ENCODE measurements at regions not wholly inside any gene's neighbourhood (a gene's known extent, or its start where the extent isn't known, plus 50 kb on each side); places are given as distances from the start of the nearest gene placed in this dataset.
"Not testable (repeated sequence)": the region's sequence is repeated elsewhere in the genome, so short reads cannot be mapped to it uniquely, and the experiment has no call there.

DNA sequence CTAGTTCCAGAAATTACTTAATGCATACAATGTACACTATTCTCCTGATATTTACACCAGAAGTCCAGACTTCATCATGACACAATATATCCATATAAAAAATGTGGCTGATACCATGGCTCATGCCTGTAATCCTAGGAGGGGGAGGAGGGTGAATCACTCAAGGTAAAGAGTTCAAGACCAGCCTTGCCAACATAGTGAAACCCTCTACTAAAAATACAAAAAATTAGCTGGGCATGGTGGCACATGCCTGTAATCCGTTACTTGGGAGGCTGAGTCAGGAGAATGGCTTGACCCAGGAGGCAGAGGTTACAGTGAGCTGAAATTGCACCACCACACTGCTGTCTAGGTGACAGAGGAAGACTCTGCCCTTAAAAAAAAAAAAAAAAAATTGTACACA lies 192.5 kb upstream of the HSFY2 start:
- no peak for DNase-seq (ENCODE audit: low read depth in 3 of 3, low spot score in 2 of 3)

DNA sequence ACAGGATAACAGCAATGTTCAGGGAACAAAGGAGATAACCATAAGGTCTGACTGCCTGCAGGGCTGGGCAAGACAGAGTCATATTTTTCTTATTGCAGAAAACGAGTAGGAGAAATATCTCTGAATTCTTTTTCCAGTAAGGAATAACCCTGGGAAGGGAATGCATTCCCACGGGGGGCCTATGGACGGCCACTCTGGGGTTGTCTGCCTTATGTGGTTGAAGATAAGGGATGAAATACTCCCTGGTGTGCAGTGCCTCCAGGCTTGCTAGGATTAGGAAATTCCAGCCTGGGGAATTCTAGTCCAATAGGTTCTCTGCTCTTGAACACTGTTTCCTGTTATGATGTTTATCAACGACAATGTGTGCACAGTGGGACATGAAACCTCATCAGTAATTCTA lies 185.3 kb upstream of the HSFY2 start:
- no peak for DNase-seq (ENCODE audit: low read depth in 3 of 3, low spot score in 2 of 3)

DNA sequence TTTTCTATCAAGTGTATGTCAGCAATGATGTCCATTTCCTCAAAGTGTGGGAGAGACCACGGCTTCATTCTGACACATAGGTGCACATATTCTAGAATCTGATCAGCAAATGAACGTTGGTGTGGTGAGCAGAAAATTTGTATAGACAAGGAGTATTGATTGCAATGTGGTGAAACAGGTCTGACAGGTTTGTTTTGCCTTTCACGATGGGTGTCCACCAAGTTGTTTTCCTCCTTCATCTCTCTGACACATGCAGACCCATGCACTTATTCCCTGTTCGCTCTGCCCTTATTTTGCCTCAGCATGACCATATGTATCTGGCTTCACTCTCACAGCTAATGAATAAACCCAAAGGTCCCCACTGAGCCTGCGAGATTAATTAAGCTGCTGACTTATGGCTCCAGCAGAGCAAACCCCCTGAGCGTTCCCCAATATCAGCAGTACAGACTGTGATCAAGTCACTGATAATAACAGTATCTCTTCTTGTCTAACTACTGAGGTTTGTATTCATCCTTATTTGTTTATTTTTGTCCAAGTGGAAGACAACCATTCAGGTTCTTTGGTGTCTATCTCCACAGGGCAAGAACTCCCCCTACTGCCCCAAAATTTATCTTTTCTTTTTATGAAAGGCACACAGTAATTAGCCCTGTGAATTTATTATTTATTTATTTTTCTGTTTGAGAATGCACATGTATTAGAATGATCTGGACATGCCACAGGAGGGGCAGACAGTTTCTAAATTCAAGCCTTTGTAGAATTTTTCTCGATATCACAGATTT lies 178.3 kb upstream of the HSFY2 start:
- no peak for DNase-seq (ENCODE audit: low read depth in 3 of 3, low spot score in 2 of 3)

DNA sequence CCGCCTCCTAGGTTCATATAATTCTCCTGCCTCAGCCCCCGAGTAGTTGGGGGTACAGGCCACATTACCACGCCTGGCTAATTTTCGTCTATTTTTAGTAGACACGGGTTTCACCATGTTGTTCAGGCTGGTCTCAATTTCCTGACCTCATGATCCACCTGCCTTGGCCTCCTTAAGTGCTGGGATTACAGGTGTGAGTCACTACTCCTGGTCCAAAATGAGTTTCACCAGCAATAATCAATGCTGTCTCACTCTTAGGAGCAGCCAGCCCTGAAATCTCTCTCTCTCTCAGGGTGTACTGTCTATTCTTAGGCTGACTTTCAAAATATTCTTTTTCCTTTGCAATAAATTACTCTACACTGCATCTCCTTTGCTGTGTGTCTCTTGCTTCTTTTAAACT lies 177.5 kb upstream of the HSFY2 start:
- DNase-seq (ENCODE audit: low read depth in 3 of 3, low spot score in 2 of 3), result no peak

DNA sequence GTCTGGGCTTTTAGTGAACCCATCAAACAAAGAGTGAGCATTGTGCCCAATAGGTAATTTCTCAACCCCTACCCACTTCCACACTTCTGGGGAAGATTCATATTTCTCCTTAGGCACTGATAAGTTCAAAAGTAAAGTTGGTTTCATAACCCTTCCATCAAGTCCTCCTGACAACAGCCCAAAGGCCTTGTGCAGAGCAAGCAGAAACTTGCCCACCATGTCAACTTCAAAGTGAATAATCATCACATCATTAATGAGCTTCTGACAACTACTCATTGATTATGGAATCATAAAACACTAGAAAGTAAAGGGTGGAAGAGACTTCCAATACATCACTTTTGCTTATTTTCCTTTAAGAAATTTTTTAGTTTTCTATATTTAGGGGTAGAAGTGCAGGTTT lies 163.3 kb upstream of the HSFY2 start:
- no peak for DNase-seq (ENCODE audit: low read depth in 3 of 3, low spot score in 2 of 3)

DNA sequence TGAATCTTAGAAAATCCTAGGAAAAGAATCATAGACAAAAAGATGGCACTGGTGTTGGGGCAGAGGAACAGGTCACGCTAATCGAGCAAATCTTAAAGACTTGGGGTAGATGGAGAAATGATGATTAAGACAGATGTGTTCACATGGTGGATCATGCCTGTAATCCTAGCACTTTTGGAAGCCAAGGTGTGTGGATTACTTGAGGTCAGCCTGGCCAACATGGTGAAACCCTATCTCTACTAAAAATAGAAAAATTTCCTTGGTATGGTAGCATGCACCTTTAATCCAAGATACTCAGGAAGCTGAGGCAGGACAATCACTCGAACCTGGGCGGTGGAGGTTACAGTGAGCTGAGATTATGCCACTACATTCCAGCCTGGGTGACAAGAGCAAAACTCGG lies 145.7 kb upstream of the HSFY2 start:
- DNase-seq (ENCODE audit: low read depth in 3 of 3, low spot score in 2 of 3), result no peak

DNA sequence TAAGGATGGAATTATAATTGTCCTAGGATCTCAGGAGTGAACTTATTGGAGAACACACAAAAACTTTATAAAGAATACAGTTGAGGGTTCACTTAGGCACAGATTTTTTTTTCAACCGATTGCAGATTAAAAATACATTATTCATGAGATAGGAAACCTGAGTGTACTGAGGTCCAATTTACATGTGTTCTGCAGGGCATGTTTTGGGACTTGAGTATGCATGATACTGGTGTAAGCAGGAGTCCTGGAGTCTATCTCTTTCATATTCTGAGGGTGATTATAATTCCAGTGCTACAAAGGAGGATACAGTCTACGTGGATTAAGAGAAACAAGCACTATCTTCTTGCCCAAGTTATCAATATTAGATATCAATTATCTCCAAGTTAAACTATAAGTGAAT lies 139.3 kb upstream of the HSFY2 start:
- no peak for DNase-seq (ENCODE audit: low read depth in 3 of 3, low spot score in 2 of 3)

DNA sequence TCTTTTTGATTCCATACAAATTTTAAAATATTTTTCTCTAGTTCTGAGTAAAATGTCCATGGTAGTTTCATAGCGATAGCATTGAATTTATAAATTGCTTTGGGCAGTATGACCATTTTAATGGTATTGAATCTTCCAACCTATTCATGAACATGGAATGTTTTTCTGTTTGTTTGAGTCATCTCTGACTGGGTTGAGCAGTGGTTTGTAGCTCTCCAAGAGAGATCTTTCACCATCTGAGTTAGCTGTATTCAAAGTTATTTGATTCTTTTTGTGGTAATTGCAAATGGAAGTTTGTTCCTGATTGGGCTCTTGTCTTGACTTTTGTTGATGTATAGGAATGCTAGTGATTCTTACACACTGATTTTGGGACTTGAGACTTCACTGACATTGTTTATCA lies 136.3 kb upstream of the HSFY2 start:
- no peak for DNase-seq (ENCODE audit: low read depth in 3 of 3, low spot score in 2 of 3)

DNA sequence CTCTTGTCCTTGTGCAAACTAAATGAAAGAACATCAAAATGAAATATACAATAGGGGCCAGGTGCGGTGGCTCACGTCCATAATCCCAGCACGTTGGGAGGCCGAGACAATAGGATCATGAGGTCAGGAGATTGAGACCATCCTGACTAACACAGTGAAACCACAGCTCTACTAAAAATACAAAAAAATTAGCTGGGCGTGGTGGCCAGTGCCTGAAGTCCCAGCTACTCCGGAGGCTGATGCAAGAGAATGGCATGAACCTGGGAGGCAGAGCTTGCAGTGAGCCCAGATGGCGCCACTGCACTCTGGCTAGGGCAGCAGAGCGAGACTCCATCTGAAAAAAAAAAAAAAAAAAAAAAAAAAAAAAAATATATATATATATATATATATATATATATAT lies 132.7 kb upstream of the HSFY2 start:
- DNase-seq (ENCODE audit: low read depth in 3 of 3, low spot score in 2 of 3), result not testable (repeated sequence)

DNA sequence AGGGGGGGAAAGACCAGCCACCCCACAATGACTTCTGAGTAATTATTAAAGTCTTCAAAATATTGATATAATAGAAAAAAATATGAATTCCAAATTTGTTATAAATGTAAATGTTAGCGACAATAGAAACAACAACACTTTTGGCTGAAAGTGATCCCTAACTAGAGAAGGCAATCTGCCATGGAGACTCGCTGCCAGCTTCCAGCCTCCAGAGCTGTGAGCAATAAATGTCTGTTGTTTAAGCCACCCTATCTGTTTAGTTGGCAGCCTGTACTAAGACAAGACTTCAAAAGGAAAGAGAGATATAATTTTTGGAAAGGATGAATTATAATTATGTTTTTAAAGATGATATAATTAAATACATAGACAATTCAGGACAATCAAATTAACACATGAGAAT lies 130.8 kb upstream of the HSFY2 start:
- no peak for DNase-seq (ENCODE audit: low read depth in 3 of 3, low spot score in 2 of 3)

DNA sequence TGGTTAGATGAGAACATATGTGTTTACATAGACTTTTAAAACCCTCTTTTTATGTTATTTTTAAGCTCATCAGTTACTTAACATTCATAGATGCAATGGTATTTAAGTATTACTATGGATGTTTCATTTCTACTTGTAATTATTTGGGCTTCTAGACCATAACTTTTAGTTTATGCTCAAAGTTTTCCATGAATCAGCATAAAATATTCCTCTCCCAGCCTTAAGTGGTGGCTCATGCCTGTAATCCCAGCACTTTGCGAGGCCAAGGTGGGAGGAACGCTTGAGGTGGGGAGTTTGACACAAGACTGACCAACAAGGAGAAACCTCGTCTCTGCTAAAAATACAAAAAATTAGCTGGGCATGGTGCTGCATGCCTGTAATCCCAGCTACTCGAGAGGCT lies 118.5 kb upstream of the HSFY2 start:
- DNase-seq (ENCODE audit: low read depth in 3 of 3, low spot score in 2 of 3), result no peak

DNA sequence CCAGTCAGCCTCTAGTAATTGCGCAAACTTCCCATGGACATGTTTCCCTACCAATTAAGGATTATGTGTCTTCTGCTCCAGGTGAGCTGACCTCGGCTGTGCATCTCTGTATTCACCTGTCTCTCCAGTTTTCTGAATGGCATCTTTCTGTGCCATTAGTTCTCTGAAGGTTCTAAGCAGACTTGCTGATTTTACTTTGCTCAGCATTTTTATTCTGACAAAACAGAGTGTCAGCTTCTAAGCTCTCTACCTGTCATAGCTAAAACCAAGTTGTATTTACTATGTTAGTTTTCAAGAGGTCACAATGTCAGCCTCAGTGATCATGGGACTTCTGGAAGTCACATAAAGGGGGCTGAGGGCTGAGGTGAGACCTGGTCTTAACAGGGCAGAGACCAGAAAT lies 116.0 kb upstream of the HSFY2 start:
- no peak for DNase-seq (ENCODE audit: low read depth in 3 of 3, low spot score in 2 of 3)

DNA sequence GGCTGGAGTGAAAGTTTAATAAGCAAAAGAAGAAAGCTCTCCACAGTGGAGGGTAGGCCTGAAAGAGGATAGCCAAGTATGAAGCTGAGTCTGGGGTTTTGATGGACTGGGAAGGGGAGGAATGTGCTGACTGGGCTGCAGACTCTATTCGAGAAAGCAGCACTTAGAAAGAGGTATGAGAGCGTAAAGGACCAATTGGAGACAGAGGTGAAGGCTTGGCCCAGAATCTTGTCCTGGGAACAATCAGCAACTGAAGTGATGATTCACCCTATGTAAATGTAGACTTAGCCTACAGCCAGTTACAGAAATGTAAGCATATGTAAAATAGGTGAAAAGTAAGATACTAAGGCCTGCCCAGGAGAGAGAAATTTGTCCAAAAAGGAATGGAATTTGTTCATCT lies 111.2 kb upstream of the HSFY2 start:
- no peak for DNase-seq (ENCODE audit: low read depth in 3 of 3, low spot score in 2 of 3)

DNA sequence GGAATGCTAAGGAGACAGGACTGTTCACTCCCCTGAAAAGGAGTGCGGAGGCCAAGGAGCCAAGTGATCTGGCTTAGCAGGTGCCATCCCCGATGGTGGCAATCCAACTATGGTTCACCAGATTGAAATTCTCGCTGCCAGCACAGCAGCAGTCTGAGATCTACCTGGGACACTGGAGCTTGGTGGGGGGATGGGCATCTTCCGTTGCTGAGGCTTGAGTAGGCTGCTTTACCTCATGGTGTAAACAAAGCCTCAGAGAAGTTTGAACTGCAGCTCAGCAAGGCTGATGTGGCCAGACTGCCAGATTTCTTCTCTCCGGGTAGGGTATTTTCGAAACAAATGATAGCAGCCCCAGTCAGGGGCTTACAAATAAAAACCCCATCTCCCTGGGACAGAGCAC lies 95.6 kb upstream of the HSFY2 start:
- not testable (repeated sequence) for DNase-seq (ENCODE audit: low read depth in 3 of 3, low spot score in 2 of 3)

DNA sequence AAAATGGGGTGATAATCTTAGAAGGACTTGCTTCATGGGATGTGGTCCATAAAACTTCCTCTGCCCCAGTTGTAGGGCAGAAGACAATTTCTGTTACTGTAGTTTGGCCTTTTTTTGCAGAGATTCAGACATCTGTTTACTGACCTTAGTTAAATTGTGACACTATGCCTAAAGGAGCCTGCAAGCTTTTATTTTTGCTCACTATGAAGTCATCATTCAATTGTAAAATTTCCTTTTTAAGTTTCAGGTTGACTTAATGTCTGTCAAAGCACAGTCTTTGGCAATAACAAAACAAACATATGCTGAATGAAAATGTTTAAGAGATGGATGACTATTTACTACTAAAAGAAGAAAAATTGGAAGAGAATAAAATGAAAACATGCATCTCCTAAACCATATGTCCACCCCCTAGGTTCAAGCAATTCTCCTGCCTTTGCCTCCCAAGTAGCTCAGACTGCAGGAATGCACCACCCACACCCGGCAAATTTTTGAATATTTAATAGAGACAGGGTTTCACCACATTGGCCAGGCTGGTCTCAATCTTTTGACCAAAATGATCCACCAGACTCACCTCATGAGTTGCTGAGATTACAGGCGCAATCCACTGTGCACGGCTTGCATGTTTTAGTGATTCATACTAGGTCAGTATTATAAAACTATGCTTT lies 93.5 kb upstream of the HSFY2 start:
- not testable (repeated sequence) for DNase-seq (ENCODE audit: low read depth in 3 of 3, low spot score in 2 of 3)

DNA sequence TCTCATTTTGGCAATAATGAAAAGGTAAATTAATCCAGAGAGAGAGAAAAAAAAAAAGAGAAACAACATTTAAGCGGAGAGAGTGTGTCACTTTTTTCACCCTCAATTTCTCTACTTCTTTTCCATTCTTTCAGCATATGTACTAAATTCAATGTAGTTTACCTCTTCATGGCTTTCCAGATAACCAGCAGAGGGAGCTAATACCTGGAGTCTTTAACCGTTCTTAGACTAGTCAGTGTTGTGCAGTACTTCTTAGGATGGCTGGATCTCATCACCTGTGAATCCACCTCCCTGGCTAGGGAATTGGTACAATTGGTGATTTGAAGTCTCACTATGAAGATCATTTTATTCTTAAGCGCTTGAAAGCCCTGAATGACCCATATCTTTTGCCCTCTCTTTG lies 87.3 kb upstream of the HSFY2 start:
- not testable (repeated sequence) for DNase-seq (ENCODE audit: low read depth in 3 of 3, low spot score in 2 of 3)

DNA sequence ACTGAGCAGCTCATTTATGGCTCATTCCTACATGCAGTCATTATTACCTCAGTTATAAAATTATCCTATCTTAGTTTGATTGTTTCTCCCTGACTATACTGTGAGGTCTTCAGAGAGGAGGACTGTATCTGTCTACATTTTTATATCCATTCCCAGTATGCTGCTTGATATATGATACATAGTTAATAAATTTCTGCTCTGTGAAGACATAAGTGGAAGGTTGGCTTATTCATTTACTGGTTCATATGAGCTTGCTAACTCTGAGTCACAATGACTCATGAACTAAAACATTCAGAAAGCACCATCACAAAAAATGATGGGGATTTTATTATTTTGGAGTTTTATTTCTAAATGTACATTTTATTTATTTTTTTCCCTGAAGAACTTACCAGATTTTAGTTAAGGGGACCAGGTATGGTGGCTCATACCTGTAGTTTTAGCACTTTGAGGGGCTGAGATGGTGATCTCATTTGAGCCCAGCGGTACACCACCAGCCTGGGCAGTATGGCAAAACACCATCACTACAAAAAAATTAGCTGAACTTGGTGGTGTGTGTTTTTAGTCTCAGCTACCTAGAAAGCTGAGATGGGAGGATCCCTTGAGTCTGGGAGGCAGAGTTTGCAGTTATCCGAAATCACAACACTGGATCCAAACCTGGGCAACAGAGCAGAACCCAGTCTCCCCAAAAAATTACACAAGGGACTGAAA lies 85.1 kb upstream of the HSFY2 start:
- not testable (repeated sequence) for DNase-seq (ENCODE audit: low read depth in 3 of 3, low spot score in 2 of 3)

DNA sequence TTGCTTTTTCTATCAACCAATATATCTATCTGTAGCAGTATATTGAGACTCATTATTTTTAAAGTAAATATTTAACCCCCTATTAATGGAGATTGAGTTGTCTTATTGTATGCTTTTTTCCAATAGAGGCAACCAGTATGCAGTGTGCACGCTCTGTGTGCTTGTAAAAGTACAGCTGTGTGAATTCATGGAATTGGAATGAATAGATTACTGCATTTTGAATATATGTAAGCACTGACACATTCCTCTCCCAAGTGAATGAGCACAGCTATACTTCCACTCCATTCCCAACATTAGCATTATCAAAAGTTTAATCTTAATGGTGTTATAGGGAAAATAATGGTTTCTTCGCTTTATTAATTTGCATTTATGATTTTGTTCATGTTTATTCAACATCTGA lies 81.6 kb upstream of the HSFY2 start:
- DNase-seq (ENCODE audit: low read depth in 3 of 3, low spot score in 2 of 3), result not testable (repeated sequence)

DNA sequence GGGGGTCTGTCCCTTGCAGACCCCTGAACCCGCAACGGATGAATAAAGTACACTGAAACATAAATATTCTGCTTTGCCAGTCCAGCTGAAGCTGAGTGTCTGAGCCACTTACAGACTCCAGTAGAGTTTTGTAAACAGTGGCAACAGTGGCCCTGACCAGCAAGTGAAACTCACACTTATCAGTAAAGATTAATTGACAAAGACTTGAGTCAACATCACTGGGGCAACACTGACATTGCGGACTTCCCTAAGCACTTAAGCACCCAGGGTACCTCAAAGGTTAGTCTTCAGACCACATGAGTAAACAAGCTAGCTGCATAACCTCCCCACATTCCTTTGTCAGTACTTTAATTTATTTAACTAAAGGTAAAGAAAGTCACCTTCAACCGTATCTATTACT lies 79.8 kb upstream of the HSFY2 start:
- DNase-seq (ENCODE audit: low read depth in 3 of 3, low spot score in 2 of 3), result not testable (repeated sequence)

DNA sequence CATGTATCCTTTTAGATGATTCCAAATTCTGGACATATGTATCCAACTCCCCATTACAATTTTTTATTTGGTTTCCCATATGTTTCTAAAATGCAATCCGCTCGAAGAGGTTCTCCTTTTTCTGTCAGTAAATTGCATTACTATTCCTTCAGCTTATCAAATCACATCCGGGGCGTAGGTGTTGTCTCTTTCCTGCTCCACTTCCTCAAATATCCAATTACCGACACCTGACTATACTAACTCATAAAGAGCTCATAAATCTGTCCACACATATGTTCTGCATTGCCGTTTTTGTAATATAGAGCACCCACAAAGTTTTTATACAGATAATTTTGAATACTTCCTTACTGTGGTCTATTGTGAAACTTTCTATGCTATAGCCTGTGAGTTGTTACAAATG lies 63.1 kb upstream of the HSFY2 start:
- not testable (repeated sequence) for DNase-seq (ENCODE audit: low read depth in 3 of 3, low spot score in 2 of 3)
